GM06990 (cell line): ENCODE measurements at regions not wholly inside any gene's neighbourhood (a gene's known extent, or its start where the extent isn't known, plus 50 kb on each side); places are given as distances from the start of the nearest gene placed in this dataset.

Experiments
- DNase-seq: peaks from one replicate; pipeline ENCODE4 v3.0.0-alpha.2; 2011; ENCODE audit not compliant: insufficient read length; ENCODE audit errors: extremely low read depth
- H3K27me3 ChIP-seq: replicated peaks from 2 replicates; pipeline ENCODE4 v1.6.0; 2011; ENCODE audit warnings: low read length; ENCODE audit not compliant: control insufficient read depth, insufficient read depth
- H3K36me3 ChIP-seq: 2 replicates; pipeline ENCODE4 v1.5.1; 2011; ENCODE audit warnings: low read length; ENCODE audit not compliant: control insufficient read depth, insufficient read depth
- H3K4me3 ChIP-seq: replicated peaks from 2 replicates; pipeline ENCODE4 v1.5.1; 2011; ENCODE audit warnings: low read depth, mild to moderate bottlenecking, control low read depth, low read length
- CTCF ChIP-seq: IDR thresholded peaks from 2 replicates; pipeline ENCODE4 v1.5.1; 2011; ENCODE audit warnings: low read length, control low read depth, mild to moderate bottlenecking, inconsistent platforms; ENCODE audit not compliant: insufficient read depth, poor library complexity, severe bottlenecking

GRCh38 chr6:169837529-169838250 is 86.3 kb downstream of the ERMARD start:
- TF ChIP-seq CTCF: no peak
- no peaks in the 10 kb centered on the region for H3K27me3 ChIP-seq
- H3K36me3 ChIP-seq: no peaks in the 10 kb centered on the region
- DNase-seq: no peak
- H3K4me3 ChIP-seq: no peak overlapping the region

- no peaks in the 10 kb centered on the region for H3K36me3 ChIP-seq
- no peak for TF ChIP-seq CTCF
- DNase-seq: no peak
- H3K27me3 ChIP-seq: no peaks in the 10 kb centered on the region
- no peak overlapping the region for H3K4me3 ChIP-seq
Observed at GRCh38 chr6:169833258-169833794, 81.9 kb downstream of the ERMARD start.

GRCh38 chr6:169832247-169832948 is 81.0 kb downstream of the ERMARD start:
- no peak for TF ChIP-seq CTCF
- no peaks in the 10 kb centered on the region for H3K36me3 ChIP-seq
- DNase-seq: no peak
- no peaks in the 10 kb centered on the region for H3K27me3 ChIP-seq
- no peak overlapping the region for H3K4me3 ChIP-seq

GRCh38 chr6:169831450-169832246 is 80.2 kb downstream of the ERMARD start:
- H3K4me3 ChIP-seq: no peak overlapping the region

More at GRCh38 chr6:169831450-169832246, 80.2 kb downstream of the ERMARD start:
- H3K36me3 ChIP-seq: no peaks in the 10 kb centered on the region
- DNase-seq: peak; percentile 44
- no peaks in the 10 kb centered on the region for H3K27me3 ChIP-seq
- peak; percentile 91 for TF ChIP-seq CTCF
